ENCODE measurements at regions not wholly inside any gene's neighbourhood (a gene's known extent, or its start where the extent isn't known, plus 50 kb on each side); places are given as distances from the start of the nearest gene placed in this dataset.

DNA sequence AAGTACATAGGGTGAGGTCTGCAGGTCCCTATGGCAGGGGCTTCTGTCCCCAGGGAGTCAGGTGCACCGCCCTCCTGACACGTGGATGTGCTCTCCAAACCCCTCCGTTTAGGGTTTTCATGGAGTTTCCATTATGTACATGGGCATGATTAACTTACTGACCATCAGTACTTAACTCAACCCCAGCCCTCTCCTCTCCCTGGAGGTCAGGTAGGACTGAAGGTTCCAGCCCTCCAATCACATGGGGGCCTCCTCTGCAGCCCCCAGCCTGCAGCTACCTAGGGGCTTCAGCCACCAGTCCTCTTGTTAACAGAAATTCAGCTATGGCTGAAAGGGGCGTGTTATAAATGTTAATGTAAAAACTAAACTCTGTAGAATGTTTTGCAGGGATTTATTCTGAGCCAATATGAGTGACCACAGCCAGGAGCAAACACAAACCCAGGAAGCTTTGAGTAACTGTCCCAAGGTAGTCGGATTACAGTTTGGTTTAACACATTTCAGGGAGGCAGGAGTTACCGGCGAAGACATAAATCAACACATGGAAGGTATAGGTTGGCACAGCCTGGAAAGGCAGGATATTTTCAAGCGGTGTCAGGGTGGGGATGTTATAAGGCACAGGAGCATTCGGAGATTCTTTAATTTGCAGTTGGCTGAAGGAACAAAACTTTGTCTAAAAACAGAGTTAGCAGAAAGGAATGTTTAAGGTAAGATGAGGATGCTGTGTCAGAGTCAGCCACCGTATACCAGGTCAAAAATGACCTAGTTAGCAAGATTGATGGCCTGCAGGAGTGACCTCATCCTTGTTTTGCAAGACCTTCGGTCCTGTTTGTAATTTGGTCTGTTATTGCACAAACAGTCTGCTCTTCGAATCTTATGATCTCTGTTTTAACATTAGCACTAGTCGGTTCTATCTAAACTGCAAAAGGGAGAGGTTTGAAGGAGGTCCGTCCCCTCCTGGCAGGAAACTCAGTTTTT, 75.2 kb downstream of the TNFAIP2 start:
- Mint-ChIP-seq H3K4me3 (no peak overlapping the region), H3K9me3 (peaks cover 0 to 3% (median under 1%) of the 10 kb centered on the region in 6 donors), H3K27me3 (ENCODE audit: low read depth in 3 of 3) (peaks cover 2 to 14% (median 4%) of the 10 kb centered on the region in 3 donors), H3K4me1 (no peaks in the 10 kb centered on the region), H3K27ac (no peak overlapping the region), H3K36me3 (no peaks in the 10 kb centered on the region)
- DNase-seq: no peak

- no peak overlapping the region for H3K27ac Mint-ChIP-seq
- H3K9me3 Mint-ChIP-seq: peaks cover 3 to 9% (median 6%) of the 10 kb centered on the region in 6 donors
- H3K4me3 Mint-ChIP-seq: no peak overlapping the region
- H3K27me3 Mint-ChIP-seq (ENCODE audit: low read depth in 3 of 3): peaks cover 2 to 16% (median 4%) of the 10 kb centered on the region in 3 donors
- no peak for DNase-seq
- no peaks in the 10 kb centered on the region for H3K4me1 Mint-ChIP-seq
- peaks cover 0 to 5% (median 0%) of the 10 kb centered on the region in 3 donors for H3K36me3 Mint-ChIP-seq
Observed at GRCh38 chr14:103199124-103199523, 75.9 kb downstream of the TNFAIP2 start.

DNA sequence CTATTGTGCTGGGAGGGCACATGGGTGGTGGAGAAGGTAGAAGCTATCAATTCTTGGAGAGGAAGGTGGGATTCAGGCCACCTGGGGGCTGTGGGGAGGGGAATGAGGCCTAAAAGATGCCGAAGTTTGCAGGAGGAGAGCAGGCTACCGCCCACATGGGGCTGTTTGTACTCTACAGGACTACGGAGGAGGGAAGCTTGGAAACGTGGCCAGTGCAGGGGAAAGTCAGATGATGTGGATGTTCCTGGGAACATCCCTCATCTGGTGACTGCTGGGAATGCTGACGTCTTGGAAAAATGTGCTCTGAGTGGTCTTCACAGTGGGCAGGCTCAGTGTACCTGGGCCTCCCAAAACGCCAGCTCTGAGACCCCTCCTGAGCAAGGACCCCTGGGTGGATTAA, 78.5 kb downstream of the TNFAIP2 start:
- H3K27me3 Mint-ChIP-seq (ENCODE audit: low read depth in 3 of 3): peaks cover 3 to 18% (median 4%) of the 10 kb centered on the region in 3 donors
- peaks cover 7 to 23% (median 16%) of the 10 kb centered on the region in 6 donors for H3K9me3 Mint-ChIP-seq
- no peaks in the 10 kb centered on the region for H3K4me1 Mint-ChIP-seq
- no peak overlapping the region for H3K4me3 Mint-ChIP-seq
- H3K27ac Mint-ChIP-seq: no peak overlapping the region
- peaks cover 0 to 7% (median 0%) of the 10 kb centered on the region in 3 donors for H3K36me3 Mint-ChIP-seq
- no peak for DNase-seq

GRCh38 chr14:103204852-103205540, 81.7 kb downstream of the TNFAIP2 start:
- peaks cover 7 to 27% (median 16%) of the 10 kb centered on the region in 6 donors for H3K9me3 Mint-ChIP-seq
- no peak overlapping the region for H3K4me3 Mint-ChIP-seq

GRCh38 chr14:103205541-103205906, 82.3 kb downstream of the TNFAIP2 start:
- no peak overlapping the region for H3K27ac Mint-ChIP-seq
- no peak for DNase-seq
- no peaks in the 10 kb centered on the region for H3K4me1 Mint-ChIP-seq
- H3K4me3 Mint-ChIP-seq: no peak overlapping the region
- peaks cover 3 to 23% (median 13%) of the 10 kb centered on the region in 3 donors for H3K27me3 Mint-ChIP-seq (ENCODE audit: low read depth in 3 of 3)
- H3K9me3 Mint-ChIP-seq: peaks cover 6 to 27% (median 16%) of the 10 kb centered on the region in 6 donors
- H3K36me3 Mint-ChIP-seq: peaks cover 0 to 7% (median 5%) of the 10 kb centered on the region in 3 donors

More at GRCh38 chr14:103204852-103205540, 81.7 kb downstream of the TNFAIP2 start:
- Mint-ChIP-seq H3K27me3 (ENCODE audit: low read depth in 3 of 3) (peaks cover 3 to 23% (median 11%) of the 10 kb centered on the region in 3 donors), H3K4me1 (no peaks in the 10 kb centered on the region), H3K36me3 (peaks cover 0 to 7% (median 5%) of the 10 kb centered on the region in 3 donors), H3K27ac (no peak overlapping the region)
- no peak for DNase-seq

DNA sequence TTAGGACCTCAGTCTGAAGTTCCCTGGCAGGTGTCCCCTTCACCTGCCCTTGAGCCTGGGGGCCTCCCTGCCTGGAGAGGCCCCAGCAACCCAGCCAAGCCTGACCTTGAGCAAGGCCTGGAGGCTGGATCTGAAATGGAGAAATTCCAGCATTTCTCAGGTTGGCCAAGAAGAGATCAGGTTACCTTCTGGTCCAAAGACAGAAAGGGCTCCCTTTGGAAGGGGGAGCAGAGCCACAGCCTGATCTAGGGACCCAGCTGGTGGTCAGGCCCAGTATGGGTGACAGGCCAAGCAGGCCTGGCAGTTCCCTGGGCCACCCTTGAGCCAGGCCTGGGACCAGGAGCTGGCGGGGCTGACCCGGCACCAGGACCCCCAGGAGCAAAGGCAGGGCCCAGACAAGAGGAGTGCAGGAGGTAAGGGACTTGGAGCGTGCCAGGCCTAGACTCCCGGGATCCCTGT, 82.8 kb downstream of the TNFAIP2 start:
- Mint-ChIP-seq H3K9me3 (peaks cover 5 to 27% (median 16%) of the 10 kb centered on the region in 6 donors), H3K27me3 (ENCODE audit: low read depth in 3 of 3) (peaks cover 3 to 23% (median 14%) of the 10 kb centered on the region in 3 donors), H3K4me1 (no peaks in the 10 kb centered on the region), H3K27ac (no peak overlapping the region), H3K36me3 (peaks cover 0 to 7% (median 5%) of the 10 kb centered on the region in 3 donors), H3K4me3 (no peak overlapping the region)
- no peak for DNase-seq

GRCh38 chr14:103206836-103207387, 83.7 kb downstream of the TNFAIP2 start:
- DNase-seq: no peak
- Mint-ChIP-seq H3K9me3 (peaks cover 5 to 27% (median 16%) of the 10 kb centered on the region in 6 donors), H3K36me3 (peaks cover 0 to 7% (median 5%) of the 10 kb centered on the region in 3 donors), H3K4me1 (no peaks in the 10 kb centered on the region), H3K27ac (no peak overlapping the region), H3K27me3 (ENCODE audit: low read depth in 3 of 3) (peaks cover 1 to 21% (median 14%) of the 10 kb centered on the region in 3 donors), H3K4me3 (no peak overlapping the region)

- Mint-ChIP-seq H3K4me3 (peak overlapping the region in 1 of 5 donors; percentile 38), H3K9me3 (peaks cover 5 to 27% (median 16%) of the 10 kb centered on the region in 6 donors), H3K4me1 (no peaks in the 10 kb centered on the region), H3K27me3 (ENCODE audit: low read depth in 3 of 3) (peaks cover 1 to 19% (median 14%) of the 10 kb centered on the region in 3 donors), H3K36me3 (peaks cover 0 to 7% (median 5%) of the 10 kb centered on the region in 3 donors), H3K27ac (no peak overlapping the region)
- no peak for DNase-seq
Observed at GRCh38 chr14:103207388-103208072, 84.3 kb downstream of the TNFAIP2 start.

DNA sequence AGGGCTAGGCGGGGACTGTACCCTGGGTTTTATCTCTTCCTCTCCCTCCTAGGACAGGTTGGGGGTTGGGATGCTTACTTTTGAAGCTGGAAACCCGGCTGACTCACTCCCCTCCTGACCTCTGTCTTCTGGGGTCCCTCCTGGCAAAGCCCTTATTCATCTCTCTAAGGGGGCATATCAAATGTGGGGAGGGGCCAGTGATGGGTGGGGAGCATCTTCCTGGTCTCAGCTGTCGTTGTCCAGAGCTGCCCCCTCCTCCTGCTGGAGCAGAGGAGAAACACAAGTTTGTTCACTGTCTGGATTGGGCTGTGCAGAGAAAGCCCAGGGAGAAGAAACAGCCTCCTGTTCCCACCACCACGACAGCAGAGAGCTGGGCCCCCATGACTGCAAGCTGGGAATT, 85.8 kb downstream of the TNFAIP2 start:
- Mint-ChIP-seq H3K27me3 (ENCODE audit: low read depth in 3 of 3) (peaks cover 1 to 16% (median 14%) of the 10 kb centered on the region in 3 donors), H3K9me3 (peaks cover 5 to 18% (median 11%) of the 10 kb centered on the region in 6 donors), H3K4me3 (no peak overlapping the region), H3K36me3 (peaks cover 0 to 5% (median 2%) of the 10 kb centered on the region in 3 donors), H3K4me1 (no peaks in the 10 kb centered on the region), H3K27ac (no peak overlapping the region)
- no peak for DNase-seq

DNA sequence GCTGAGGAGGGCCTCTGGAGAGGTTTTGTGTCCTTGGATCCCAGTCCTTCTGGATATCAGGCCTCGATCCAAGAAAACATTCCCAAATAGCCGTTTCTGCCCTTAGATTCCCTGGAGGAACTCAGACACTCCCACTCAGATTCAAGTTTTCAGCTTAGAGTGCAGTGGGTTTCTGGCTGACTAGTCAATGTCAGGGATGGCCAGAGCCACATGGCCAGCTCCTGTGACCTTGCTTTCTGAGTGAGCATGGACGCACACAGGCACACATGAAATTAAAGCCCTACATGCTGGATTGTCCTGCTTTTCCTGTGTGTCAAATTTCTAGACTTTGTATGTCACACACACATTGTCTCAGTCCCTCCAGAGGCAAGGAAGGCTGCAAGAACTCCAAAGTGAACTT, 86.2 kb downstream of the TNFAIP2 start:
- H3K27me3 Mint-ChIP-seq (ENCODE audit: low read depth in 3 of 3): peaks cover 3 to 16% (median 12%) of the 10 kb centered on the region in 3 donors
- H3K36me3 Mint-ChIP-seq: peaks cover 0 to 5% (median 0%) of the 10 kb centered on the region in 3 donors
- no peak overlapping the region for H3K27ac Mint-ChIP-seq
- no peak for DNase-seq
- H3K9me3 Mint-ChIP-seq: peaks cover 5 to 14% (median 7%) of the 10 kb centered on the region in 6 donors
- H3K4me1 Mint-ChIP-seq: no peaks in the 10 kb centered on the region
- no peak overlapping the region for H3K4me3 Mint-ChIP-seq

DNA sequence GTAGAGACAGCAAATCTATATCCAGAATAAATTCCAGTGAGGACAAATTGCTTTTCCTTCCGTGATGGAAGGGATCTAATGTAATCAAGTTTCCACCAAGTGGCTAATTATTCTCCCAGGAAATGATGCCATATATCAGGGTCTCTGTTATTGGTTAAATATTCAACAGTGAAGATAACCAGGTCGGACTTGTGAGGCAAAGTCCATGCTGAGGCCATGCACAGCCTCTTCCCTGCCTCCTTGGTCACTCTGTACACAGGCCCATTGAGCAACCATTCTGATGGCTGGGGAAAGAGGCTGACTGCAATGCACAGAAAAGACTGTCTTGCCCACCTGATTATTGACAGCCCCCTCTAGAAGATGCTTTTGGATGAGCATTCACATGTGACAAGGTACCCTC, 90.1 kb downstream of the TNFAIP2 start:
- Mint-ChIP-seq H3K27ac (no peak overlapping the region), H3K36me3 (peaks cover 0 to 5% (median 0%) of the 10 kb centered on the region in 3 donors), H3K27me3 (ENCODE audit: low read depth in 3 of 3) (peaks cover 3 to 16% (median 16%) of the 10 kb centered on the region in 3 donors), H3K9me3 (peaks cover 0 to 3% (median 0%) of the 10 kb centered on the region in 6 donors), H3K4me1 (no peaks in the 10 kb centered on the region), H3K4me3 (no peak overlapping the region)
- no peak for DNase-seq

DNA sequence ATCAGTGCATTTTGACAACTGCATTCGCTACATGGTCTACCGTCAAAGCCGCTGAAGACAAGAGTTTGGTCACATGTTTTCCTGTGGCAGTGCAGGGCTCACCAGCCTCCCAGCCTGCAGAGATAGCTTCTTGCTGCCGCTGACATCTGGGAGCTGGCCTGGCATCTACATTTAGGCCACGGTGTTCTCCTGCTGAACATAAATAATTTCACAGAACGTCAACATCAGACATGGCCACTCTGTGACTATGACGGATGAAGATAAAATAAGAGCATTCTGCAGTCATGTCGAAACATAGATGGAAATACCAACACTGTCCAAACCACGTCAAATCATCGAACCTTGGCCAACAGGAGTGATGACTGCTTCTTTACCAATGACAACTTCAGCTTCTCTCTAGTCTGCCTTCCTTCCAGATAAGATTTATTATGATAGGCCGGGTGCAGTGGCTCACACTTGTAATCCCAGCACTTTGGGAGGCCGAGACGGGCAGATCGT, 91.2 kb downstream of the TNFAIP2 start:
- Mint-ChIP-seq H3K27ac (no peak overlapping the region), H3K36me3 (no peaks in the 10 kb centered on the region), H3K9me3 (no peaks in the 10 kb centered on the region), H3K4me1 (peaks cover 0 to 1% of the 10 kb centered on the region in 2 donors), H3K27me3 (ENCODE audit: low read depth in 3 of 3) (peaks cover 3 to 21% (median 19%) of the 10 kb centered on the region in 3 donors), H3K4me3 (no peak overlapping the region)
- DNase-seq: no peak

DNA sequence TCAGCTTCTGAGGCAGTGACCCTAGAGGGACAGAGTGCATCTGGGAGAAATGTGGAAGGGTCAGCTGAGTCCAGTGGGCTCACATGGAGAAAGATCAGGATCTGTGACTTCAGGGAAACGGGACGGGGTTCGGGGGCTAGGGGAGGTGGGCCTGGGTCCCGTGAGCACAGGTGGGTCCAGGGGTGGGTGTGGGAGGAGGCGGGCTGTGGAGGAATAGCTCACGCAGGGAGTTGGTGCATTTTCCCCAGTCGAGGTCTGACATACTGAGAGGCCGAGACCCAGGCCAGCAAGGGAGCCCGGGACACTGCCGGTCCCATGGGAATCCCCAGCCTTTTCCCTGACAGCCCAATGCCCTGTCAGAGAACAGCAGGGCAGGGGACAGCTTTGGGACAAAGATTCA, 93.1 kb downstream of the TNFAIP2 start:
- no peaks in the 10 kb centered on the region for H3K9me3 Mint-ChIP-seq
- peaks cover 0 to 2% of the 10 kb centered on the region in 2 donors for H3K4me1 Mint-ChIP-seq
- H3K27ac Mint-ChIP-seq: no peak overlapping the region
- no peak overlapping the region for H3K4me3 Mint-ChIP-seq
- H3K36me3 Mint-ChIP-seq: no peaks in the 10 kb centered on the region
- no peak for DNase-seq
- H3K27me3 Mint-ChIP-seq (ENCODE audit: low read depth in 3 of 3): peaks cover 3 to 24% (median 15%) of the 10 kb centered on the region in 3 donors

Measured in immature natural killer cell (primary cell).